Type B pancreatic cell (in vitro differentiated cells): ENCODE measurements at regions not wholly inside any gene's neighbourhood (a gene's known extent, or its start where the extent isn't known, plus 50 kb on each side); places are given as distances from the start of the nearest gene placed in this dataset.

Experiments used
- DNase-seq: peaks from one replicate; pipeline ENCODE4 v3.0.0; 2021; ENCODE audit warnings: mixed read lengths; ENCODE audit not compliant: unreplicated experiment; ENCODE audit errors: extremely low spot score
- H3K27ac Mint-ChIP-seq: 2 replicates; pipeline ENCODE4 v1.8.0; 2021; ENCODE audit warnings: mild to moderate bottlenecking, mixed read lengths
- H3K27me3 Mint-ChIP-seq: 2 replicates; pipeline ENCODE4 v1.8.0; 2021; ENCODE audit warnings: mixed read lengths
- H3K36me3 Mint-ChIP-seq: 2 replicates; pipeline ENCODE4 v1.8.0; 2021; ENCODE audit warnings: mixed read lengths
- H3K4me1 Mint-ChIP-seq: one replicate; pipeline ENCODE4 v1.8.0; 2021; ENCODE audit warnings: mixed read lengths; ENCODE audit not compliant: unreplicated experiment
- H3K4me3 Mint-ChIP-seq: 2 replicates; pipeline ENCODE4 v1.8.0; 2021; ENCODE audit warnings: mild to moderate bottlenecking, mixed read lengths
- H3K9me3 Mint-ChIP-seq: 2 replicates; pipeline ENCODE4 v1.8.0; 2021; ENCODE audit warnings: mixed read lengths
- CTCF ChIP-seq: fragments of 200-600 bp; sonication (generic); conservative IDR thresholded peaks from 2 replicates; pipeline ENCODE4 v1.5.0; 2021; ENCODE audit warnings: antibody characterized with exemption, mild to moderate bottlenecking

GRCh38 chr19:13611596-13611995, 105.3 kb upstream of the CACNA1A start:
- no peak for DNase-seq
- H3K4me3 Mint-ChIP-seq = no peak overlapping the region
- no peaks in the 10 kb centered on the region for H3K36me3 Mint-ChIP-seq
- H3K9me3 Mint-ChIP-seq = no peaks in the 10 kb centered on the region
- H3K27ac Mint-ChIP-seq = no peak overlapping the region
- no peak for TF ChIP-seq CTCF
- H3K27me3 Mint-ChIP-seq = peaks cover 24% of the 10 kb centered on the region
- peaks cover 8% of the 10 kb centered on the region for H3K4me1 Mint-ChIP-seq

- H3K27ac Mint-ChIP-seq = peak overlapping the region; percentile 68
- peak overlapping the region; percentile 54 for H3K4me3 Mint-ChIP-seq
- no peaks in the 10 kb centered on the region for H3K36me3 Mint-ChIP-seq
- peaks cover 8% of the 10 kb centered on the region for H3K4me1 Mint-ChIP-seq
- H3K27me3 Mint-ChIP-seq = peaks cover 17% of the 10 kb centered on the region
- DNase-seq = no peak
- no peak for TF ChIP-seq CTCF
- no peaks in the 10 kb centered on the region for H3K9me3 Mint-ChIP-seq
These were observed 103.9 kb upstream of the CACNA1A start for GRCh38 chr19:13610039-13610691.

- Mint-ChIP-seq H3K27me3 (peaks cover 20% of the 10 kb centered on the region), H3K4me3 (no peak overlapping the region), H3K36me3 (no peaks in the 10 kb centered on the region), H3K4me1 (peaks cover 4% of the 10 kb centered on the region), H3K9me3 (no peaks in the 10 kb centered on the region), H3K27ac (no peak overlapping the region)
- TF ChIP-seq CTCF = no peak
- no peak for DNase-seq
These were observed 99.9 kb upstream of the CACNA1A start for GRCh38 chr19:13606156-13606555.

GRCh38 chr19:13604902-13605586, 98.8 kb upstream of the CACNA1A start:
- TF ChIP-seq CTCF = no peak
- H3K27ac Mint-ChIP-seq = no peak overlapping the region
- H3K36me3 Mint-ChIP-seq = no peaks in the 10 kb centered on the region

GRCh38 chr19:13600802-13601201, 94.5 kb upstream of the CACNA1A start:
- DNase-seq = no peak
- H3K4me3 Mint-ChIP-seq = no peak overlapping the region
- H3K36me3 Mint-ChIP-seq = no peaks in the 10 kb centered on the region
- H3K27me3 Mint-ChIP-seq = peaks cover 18% of the 10 kb centered on the region
- H3K27ac Mint-ChIP-seq = no peak overlapping the region
- H3K9me3 Mint-ChIP-seq = no peaks in the 10 kb centered on the region
- TF ChIP-seq CTCF = no peak
- H3K4me1 Mint-ChIP-seq = no peaks in the 10 kb centered on the region

More at GRCh38 chr19:13604902-13605586, 98.8 kb upstream of the CACNA1A start:
- H3K4me1 Mint-ChIP-seq = peaks cover 2% of the 10 kb centered on the region
- no peak overlapping the region for H3K4me3 Mint-ChIP-seq
- H3K9me3 Mint-ChIP-seq = no peaks in the 10 kb centered on the region
- peaks cover 17% of the 10 kb centered on the region for H3K27me3 Mint-ChIP-seq
- no peak for DNase-seq
